ENCODE measurements at regions not wholly inside any gene's neighbourhood (a gene's known extent, or its start where the extent isn't known, plus 50 kb on each side); places are given as distances from the start of the nearest gene placed in this dataset.

DNA sequence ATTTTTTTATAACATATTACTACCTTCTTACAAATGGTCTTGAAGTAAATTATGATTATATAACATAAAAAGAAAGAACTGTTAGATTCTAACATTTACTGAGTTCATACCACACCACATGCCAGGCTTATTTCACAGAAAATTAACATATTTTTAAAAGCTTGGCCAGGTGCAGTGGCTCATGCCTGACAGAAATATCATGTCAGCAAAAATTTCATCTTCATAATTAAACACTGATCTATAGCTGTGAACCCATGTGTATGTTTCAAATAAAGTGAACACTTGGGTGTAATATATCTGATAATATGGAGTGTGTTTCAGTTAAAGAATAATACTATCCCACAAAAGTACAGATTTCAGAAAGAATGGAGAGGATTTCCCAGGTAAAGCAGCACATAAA, 296.5 kb downstream of the SI start:
- TF ChIP-seq, protein P1, sequence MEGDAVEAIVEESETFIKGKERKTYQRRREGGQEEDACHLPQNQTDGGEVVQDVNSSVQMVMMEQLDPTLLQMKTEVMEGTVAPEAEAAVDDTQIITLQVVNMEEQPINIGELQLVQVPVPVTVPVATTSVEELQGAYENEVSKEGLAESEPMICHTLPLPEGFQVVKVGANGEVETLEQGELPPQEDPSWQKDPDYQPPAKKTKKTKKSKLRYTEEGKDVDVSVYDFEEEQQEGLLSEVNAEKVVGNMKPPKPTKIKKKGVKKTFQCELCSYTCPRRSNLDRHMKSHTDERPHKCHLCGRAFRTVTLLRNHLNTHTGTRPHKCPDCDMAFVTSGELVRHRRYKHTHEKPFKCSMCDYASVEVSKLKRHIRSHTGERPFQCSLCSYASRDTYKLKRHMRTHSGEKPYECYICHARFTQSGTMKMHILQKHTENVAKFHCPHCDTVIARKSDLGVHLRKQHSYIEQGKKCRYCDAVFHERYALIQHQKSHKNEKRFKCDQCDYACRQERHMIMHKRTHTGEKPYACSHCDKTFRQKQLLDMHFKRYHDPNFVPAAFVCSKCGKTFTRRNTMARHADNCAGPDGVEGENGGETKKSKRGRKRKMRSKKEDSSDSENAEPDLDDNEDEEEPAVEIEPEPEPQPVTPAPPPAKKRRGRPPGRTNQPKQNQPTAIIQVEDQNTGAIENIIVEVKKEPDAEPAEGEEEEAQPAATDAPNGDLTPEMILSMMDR (conservative IDR thresholded peaks at IDR 0.05; ENCODE audit: low read depth, low read length): no peak
- no peak for DNase-seq (ENCODE audit: low read depth)
- no peak overlapping the region for H3K4me3 ChIP-seq (ENCODE audit: low read depth, low read length)

DNA sequence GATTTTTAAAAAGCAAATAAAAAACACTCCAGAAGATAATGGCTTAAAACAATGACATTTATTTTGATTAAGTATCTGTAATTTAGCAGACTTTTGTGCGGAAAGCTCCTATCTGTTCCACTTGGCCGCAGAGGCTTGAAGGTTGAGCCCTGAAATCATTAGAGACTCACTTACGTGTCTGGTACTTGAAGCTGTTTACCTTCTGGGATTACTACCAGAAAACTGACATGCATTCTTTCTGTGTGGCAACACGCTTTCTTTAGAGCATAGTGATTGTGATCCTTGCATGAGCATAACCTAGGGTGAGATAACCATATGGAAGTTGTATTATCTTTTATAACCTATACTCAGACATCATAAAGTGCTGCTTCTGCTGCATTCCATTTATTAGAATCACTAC, 298.5 kb downstream of the SI start:
- no peak overlapping the region for H3K4me3 ChIP-seq (ENCODE audit: low read depth, low read length)
- no peak for DNase-seq (ENCODE audit: low read depth)
- TF ChIP-seq, protein P1 (conservative IDR thresholded peaks at IDR 0.05; ENCODE audit: low read depth, low read length): no peak

DNA sequence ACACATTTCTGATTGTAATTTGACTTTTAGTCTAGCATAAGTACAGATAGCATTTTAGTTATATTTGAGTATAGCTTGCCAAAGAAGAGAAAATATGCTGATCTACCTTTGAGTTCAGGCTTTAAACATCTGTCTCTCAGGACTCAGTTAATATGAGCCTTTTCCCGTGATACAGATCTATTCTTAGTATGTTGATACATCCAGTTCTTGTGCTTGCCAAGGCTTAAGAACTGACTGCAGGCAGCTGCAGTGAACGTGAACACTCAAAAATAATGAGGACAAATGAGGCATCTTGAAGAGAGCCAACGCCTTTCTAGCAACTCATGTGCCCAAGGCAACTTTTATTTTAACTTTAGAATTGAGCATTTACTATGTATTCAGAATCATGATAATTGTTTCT, 325.5 kb downstream of the SI start:
- TF ChIP-seq, protein P1 (conservative IDR thresholded peaks at IDR 0.05; ENCODE audit: low read depth, low read length): no peak
- no peak for DNase-seq (ENCODE audit: low read depth)
- H3K4me3 ChIP-seq (ENCODE audit: low read depth, low read length): no peak overlapping the region

DNA sequence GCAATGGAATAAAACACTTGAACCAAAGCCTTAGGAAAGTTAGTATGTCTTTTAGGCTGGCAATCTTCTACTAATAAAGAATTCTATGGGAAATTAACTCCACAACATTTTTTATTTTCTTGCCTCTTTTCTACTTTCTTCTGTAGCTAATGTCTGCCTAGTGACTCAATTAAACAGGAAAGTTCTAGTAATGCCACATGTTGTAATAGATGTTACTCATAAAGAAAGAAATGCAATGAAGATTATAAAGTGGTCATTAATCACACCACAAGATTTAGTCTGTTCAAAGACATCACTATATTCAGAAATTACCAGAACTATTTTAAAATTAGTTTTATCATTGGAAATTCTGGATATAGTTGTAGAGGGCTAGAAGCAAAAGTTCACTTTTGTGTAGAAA, 329.7 kb downstream of the SI start:
- H3K4me3 ChIP-seq (ENCODE audit: low read depth, low read length): no peak overlapping the region
- no peak for DNase-seq (ENCODE audit: low read depth)
- TF ChIP-seq, protein P1 (conservative IDR thresholded peaks at IDR 0.05; ENCODE audit: low read depth, low read length): no peak

DNA sequence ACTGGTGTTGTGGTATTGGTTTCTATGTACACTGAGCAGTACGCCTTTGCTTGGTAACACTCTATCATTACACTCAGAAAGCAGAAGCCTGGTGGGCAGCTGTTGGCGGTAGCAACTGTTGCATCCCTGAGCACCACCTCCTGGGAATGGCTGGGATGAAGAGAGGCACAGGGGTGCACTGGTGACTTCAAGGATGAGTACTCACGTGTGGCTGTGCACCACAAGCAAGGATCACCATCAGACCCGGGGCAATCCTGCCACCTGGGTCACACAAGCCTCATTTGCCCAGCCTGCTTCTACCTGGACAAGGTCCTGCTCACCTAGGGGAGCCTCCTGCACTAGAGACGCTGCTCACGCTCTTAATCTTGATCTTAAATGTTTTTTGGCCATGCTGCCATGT, 336.4 kb downstream of the SI start:
- TF ChIP-seq, protein P1 (conservative IDR thresholded peaks at IDR 0.05; ENCODE audit: low read depth, low read length): no peak
- no peak overlapping the region for H3K4me3 ChIP-seq (ENCODE audit: low read depth, low read length)
- DNase-seq (ENCODE audit: low read depth): no peak

DNA sequence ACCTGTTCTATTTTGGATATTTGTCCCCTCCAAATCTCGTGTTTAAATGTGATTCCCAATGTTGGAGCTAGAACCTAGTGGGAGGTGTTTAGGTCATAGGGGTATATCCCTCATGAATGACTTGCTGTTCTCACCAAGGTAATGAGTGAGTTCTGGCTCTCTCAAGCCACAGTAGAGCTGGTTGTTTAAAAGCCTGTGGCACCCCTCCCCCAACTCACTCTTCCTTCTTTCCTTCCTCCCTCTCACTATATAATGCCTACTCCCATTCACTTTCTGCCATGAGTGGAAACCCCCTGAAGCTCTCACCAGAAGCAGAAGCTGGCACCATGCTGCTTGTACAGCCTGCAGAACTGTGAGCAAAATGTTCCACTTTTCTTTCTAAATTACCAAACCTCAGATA, 341.1 kb downstream of the SI start:
- TF ChIP-seq, protein P1 (conservative IDR thresholded peaks at IDR 0.05; ENCODE audit: low read depth, low read length): no peak
- H3K4me3 ChIP-seq (ENCODE audit: low read depth, low read length): no peak overlapping the region
- DNase-seq (ENCODE audit: low read depth): no peak

DNA sequence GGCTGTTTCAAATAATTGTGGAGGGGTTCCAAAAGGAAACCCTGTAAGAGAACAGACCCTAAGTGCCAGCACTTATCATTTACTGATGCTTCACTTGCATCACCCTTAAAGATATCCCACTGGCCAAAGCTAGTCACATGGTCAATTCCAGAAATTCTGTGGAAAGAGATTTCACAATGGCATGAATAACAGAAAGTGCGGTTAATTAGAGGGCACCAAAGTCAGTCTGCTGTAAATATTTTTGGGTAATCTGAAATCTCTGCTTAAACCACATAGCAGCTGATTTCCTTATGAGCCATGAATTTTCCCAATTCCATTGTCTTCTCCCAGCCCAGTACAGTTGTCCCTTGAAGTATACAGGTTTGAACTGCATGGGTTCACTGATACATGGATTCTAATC, 346.1 kb downstream of the SI start:
- TF ChIP-seq, protein P1 (conservative IDR thresholded peaks at IDR 0.05; ENCODE audit: low read depth, low read length): no peak
- DNase-seq (ENCODE audit: low read depth): no peak
- H3K4me3 ChIP-seq (ENCODE audit: low read depth, low read length): no peak overlapping the region
